Fibroblast of lung (primary cell): ENCODE measurements at regions not wholly inside any gene's neighbourhood (a gene's known extent, or its start where the extent isn't known, plus 50 kb on each side); places are given as distances from the start of the nearest gene placed in this dataset.

Experiments used
- CTCF ChIP-seq, 2 donors: IDR thresholded peaks in 1 of 2; conservative IDR thresholded peaks in 1 of 2; 1 replicate in 1 of 2; 2 replicates in 1 of 2; pipeline ENCODE4 v1.5.1; 2011 to 2012; ENCODE audit warnings: low read length in 2 of 2, control low read depth in 1 of 2, inconsistent platforms in 1 of 2, low read depth in 1 of 2, mild to moderate bottlenecking in 1 of 2
- EZH2 ChIP-seq: IDR thresholded peaks from 2 replicates; pipeline ENCODE4 v1.5.1; 2012; ENCODE audit warnings: low read length, control low read depth, mild to moderate bottlenecking; ENCODE audit errors: missing control alignments

GRCh38 chr1:172960454-172961208 is 90.1 kb downstream of the TNFSF18 start:
- TF ChIP-seq EZH2 (no peak), CTCF (conservative IDR thresholded peaks at IDR 0.05 in 1 of 2, IDR thresholded peaks at IDR 0.05 in 1 of 2; ENCODE audit: low read depth in 1 of 2, low read length in 2 of 2) (no peak)
